Posterior cingulate gyrus (tissue), 11 donors: ENCODE measurements at regions not wholly inside any gene's neighbourhood (a gene's known extent, or its start where the extent isn't known, plus 50 kb on each side); places are given as distances from the start of the nearest gene placed in this dataset.
"Not testable (repeated sequence)": the region's sequence is repeated elsewhere in the genome, so short reads cannot be mapped to it uniquely, and the experiment has no call there.

Source experiments
- DNase-seq, 10 donors: peaks; one replicate each; pipeline versions ENCODE4 v3.0.0 to v3.0.0-alpha.2; 2020 to 2021; ENCODE audit warnings: mixed read lengths in 3 of 10
- intact Hi-C: fragments of 100-400 bp; cut with DNase I; formaldehyde crosslinking; loops from one replicate; pipeline ENCODE4 v1.15.1; 2023

GRCh38 chr20:55132523-55132922, 657.1 kb downstream of the DOK5 start:
- no peak for DNase-seq
- intact Hi-C loops: no loop called here

DNA sequence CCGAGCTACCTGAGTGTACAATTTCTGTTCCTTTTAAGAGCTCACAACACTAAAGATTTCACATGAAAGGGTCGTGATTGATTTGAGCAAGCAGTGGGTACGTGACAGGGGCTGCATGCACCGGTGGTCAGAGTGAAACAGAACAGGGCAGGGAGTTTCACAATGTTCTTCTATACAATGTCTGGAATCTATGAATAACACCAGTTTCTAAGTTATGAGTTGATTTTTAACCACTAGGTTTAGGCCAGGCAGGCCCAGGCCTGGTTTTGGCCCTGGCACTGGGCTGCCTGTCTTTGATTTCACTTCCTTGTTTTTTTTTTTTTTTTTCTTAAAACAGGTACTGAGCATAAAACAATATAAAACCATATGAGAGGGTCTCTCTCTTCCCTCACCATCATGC, 642.2 kb downstream of the DOK5 start:
- intact Hi-C loops, DNase-seq: not testable (repeated sequence)

- no peak for DNase-seq
- intact Hi-C loops: no loop called here
These were observed 641.2 kb downstream of the DOK5 start for GRCh38 chr20:55116598-55116997.

- intact Hi-C loops: no loop called here
- no peak for DNase-seq
These were observed 627.8 kb downstream of the DOK5 start for GRCh38 chr20:55103188-55103587.

DNA sequence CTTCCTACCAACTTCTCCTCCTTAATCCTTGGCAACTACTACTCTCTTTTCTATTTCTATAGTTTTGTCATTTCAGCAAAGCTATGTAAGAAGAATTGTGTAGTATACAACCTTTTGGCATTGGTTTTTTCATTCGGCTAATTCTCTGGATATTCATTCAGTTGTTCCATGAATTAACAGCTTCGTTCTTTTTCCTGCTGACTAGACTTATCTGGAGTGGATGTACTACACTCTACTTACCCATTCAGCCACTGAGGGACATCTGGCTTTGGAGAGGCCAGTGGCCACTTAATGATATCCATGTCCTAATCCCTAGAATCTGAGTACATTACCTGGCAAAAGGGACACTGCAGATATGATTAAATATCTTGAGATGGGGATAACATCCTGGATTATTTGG, 623.9 kb downstream of the DOK5 start:
- intact Hi-C loops: no loop called here
- no peak for DNase-seq

DNA sequence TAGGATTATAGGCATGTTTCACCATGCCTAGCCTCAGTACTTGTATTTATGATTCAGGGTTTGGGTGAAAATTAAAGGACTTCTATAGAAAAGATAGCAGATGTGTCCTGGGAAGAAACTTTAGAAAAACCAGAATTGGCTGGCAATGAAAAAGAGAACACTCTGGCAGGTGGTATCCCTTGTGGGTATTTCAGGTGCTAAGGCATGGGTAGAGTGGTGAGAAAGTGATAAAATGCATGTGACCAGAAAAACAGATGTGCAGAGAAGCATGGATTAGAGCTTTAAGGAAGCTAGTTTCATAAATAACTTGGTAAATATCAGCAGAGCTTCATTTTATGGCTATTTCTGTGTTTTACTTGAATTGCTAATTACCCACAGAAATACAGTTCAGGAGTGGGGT, 622.2 kb downstream of the DOK5 start:
- intact Hi-C loops: no loop called here
- DNase-seq: no peak

GRCh38 chr20:55095745-55096400, 620.5 kb downstream of the DOK5 start:
- DNase-seq: no peak
- intact Hi-C loops: no loop called here

DNA sequence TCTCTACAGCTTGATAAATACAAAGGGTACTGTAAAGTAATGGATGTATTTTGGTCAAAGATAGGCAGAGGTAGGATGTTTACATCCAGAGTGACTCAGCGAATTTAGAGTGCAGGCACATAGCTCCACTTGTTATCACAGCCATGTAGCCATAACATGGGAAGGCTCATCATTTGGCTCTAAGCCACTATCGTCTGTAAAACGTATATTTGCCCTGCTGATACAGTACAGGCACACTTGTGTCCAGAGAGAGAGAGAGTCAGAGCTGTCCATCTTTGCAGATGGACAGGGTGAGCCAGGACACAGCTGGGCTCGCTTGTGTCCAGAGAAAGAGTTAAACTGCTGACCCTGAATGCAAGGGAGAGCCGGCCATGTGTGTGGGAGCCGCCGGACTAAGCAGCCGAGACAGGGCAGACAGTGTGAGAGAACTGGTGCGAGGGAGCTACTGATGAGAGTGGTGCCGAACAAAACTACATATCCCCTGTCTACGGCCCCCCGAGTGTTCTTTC, 619.0 kb downstream of the DOK5 start:
- peak in 1 of 10 donors; percentile 57 for DNase-seq

DNA sequence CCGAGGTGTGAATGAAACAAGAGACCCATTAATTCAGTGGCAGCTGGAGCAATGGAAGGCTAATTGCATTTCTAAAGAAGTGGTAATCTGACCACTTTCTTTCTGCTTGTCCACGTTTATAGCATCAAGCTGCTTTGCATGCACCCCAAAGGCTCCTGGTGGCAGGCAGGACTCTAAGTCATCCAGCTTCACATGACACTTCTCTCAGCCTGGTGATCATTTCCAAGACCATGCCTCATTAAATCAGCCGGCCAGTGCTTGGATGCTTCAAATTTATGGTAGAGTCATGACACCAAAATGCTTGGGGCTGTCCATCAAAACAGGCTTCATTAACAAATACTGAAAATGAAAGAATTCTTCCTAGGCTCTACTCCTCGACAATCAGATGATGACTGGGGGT, 614.9 kb downstream of the DOK5 start:
- no peak for DNase-seq
- intact Hi-C loops: no loop called here

More for the DNA sequence above, 619.0 kb downstream of the DOK5 start:
- intact Hi-C loops: no loop called here

- intact Hi-C loops: no loop called here
- DNase-seq: no peak
These were observed 611.0 kb downstream of the DOK5 start for GRCh38 chr20:55086421-55086820.

- intact Hi-C loops: no loop called here
- no peak for DNase-seq
These were observed 604.5 kb downstream of the DOK5 start for GRCh38 chr20:55079917-55080316.

- intact Hi-C loops: not testable (repeated sequence)
- peak in 1 of 10 donors; percentile 82 for DNase-seq
These were observed 599.0 kb downstream of the DOK5 start for GRCh38 chr20:55074266-55074840.

- no peak for DNase-seq
- intact Hi-C loops: no loop called here
These were observed 594.6 kb downstream of the DOK5 start for GRCh38 chr20:55070001-55070400.

DNA sequence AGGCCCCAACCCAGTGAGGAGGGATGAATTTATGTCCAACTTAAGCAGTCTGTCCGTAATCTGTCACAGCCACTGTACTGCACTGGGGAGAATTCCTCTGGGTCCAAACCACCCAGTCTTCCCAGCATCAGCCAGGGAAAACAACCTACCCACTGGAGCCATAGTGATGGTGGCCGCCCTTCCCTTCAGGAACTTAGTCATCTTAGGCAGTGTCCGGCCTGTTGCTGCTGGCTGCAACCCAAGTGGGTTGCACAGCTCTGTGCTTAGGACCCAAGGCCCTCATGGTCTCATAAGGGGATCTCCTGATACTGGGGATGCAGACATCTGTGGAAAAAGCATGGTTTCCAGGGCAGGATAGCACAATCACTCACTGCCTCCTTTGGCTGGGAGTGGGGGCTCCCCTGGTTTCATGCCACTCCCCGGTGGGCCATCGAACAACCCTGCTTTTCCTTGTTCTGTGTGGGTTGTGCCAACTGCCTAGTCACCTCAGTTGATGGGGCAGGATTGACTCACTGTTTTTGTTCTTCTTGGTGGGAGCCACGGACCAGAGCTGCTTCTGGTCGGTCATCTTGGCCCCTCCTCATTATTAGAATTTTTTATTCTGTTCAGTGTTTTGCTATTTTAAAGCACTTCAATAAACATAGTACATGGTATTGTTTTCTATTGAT, 591.9 kb downstream of the DOK5 start:
- intact Hi-C loops: no loop called here
- no peak for DNase-seq

DNA sequence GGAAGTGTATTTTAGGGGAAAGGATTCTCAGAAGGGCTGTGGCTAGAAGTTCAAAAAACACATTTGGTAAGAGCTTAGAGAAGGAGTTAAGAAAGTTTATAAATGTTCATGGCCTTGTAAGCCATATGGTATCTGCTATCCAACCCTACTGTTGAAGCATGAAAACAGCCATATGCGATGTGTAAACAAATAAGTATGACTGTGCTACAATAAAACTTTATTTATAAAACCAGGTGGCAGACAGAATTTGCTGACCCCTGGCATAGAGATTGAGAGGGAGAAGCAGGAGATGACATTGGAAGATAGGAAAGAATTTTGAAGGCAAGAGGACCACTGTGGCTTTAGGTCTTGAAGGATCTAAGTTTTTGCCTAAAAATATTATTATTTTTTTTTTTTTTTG, 583.5 kb downstream of the DOK5 start:
- DNase-seq: no peak
- intact Hi-C loops: no loop called here

- intact Hi-C loops: no loop called here
These were observed 582.5 kb downstream of the DOK5 start for GRCh38 chr20:55057779-55058415.

DNA sequence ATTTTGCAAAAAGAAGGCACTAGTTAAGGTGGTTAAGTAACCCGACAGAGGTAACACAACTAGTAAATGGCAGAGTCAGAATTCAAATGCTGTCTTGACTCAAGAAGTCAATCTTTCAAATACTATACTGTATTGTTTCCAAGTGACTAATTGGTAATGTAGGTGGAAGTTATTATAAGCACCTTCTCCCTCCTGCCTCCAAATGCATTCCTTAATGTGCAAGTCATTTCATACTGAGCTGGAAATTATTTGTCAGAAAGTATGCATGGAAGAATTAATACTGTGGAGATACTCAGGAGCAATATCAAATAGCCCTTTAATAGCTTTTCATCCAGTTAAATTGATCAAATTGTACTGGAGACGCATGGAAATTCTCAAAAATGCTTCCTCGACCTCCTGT, 579.1 kb downstream of the DOK5 start:
- intact Hi-C loops: no loop called here
- no peak for DNase-seq

More at GRCh38 chr20:55057779-55058415, 582.5 kb downstream of the DOK5 start:
- DNase-seq: no peak

DNA sequence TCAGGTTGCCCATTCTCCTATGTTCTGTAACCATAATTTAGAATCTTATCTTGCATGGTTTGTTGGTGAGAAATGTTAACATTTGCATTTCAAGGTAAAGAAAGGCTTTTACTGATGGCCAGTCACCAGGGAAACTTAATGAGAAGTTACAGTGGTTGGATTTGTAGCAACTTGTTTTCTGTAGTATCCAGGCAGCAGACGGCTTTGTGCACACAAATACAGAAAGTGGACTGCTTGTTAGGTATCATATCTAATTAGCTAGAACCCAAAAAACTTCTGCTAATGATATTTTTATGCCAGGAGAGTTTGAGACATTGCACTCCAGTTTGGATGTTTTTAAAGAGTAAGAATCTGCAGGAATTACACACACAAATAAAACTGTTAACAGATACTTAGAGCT, 578.0 kb downstream of the DOK5 start:
- DNase-seq: no peak
- intact Hi-C loops: no loop called here

GRCh38 chr20:55052459-55052858, 577.1 kb downstream of the DOK5 start:
- intact Hi-C loops: no loop called here
- no peak for DNase-seq

GRCh38 chr20:55038684-55039083, 563.3 kb downstream of the DOK5 start:
- intact Hi-C loops: no loop called here
- DNase-seq: no peak

- DNase-seq: no peak
- intact Hi-C loops: no loop called here
These were observed 556.6 kb downstream of the DOK5 start for GRCh38 chr20:55031971-55032370.
